Activated CD8-positive, alpha-beta memory T cell treated with anti-CD3 and anti-CD28 coated beads, Interleukin-2, amount 50 U/mL, for 1 hour (primary cell): ENCODE measurements at regions not wholly inside any gene's neighbourhood (a gene's known extent, or its start where the extent isn't known, plus 50 kb on each side); places are given as distances from the start of the nearest gene placed in this dataset.

Experiments
- DNase-seq: peaks from one replicate; pipeline ENCODE4 v3.0.0-alpha.2; 2020; ENCODE audit errors: extremely low read depth

DNA sequence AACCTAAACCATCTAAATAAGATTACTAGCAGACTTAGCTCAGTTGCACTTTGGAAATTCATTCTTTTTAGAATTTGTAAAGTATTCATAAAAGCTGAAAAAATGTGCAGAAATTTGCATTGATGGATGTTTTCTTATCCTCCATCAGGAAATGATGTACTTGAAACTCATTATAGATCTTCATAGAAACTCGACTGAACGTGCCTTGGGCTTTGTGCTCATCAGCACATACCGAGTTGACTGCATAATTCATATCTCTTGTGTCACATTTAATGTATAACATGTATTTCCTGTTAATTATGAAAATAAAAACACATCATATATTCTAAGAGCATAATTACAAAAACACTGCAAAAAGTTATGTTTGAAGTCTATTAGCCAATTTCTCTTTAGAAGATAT, 290.9 kb upstream of the NR5A2 start:
- no peak for DNase-seq

- no peak for DNase-seq
Observed at GRCh38 chr1:199741586-199741985, 285.9 kb upstream of the NR5A2 start.

- DNase-seq = no peak
Observed at GRCh38 chr1:199742547-199742946, 285.0 kb upstream of the NR5A2 start.

- DNase-seq = no peak
Observed at GRCh38 chr1:199743227-199743626, 284.3 kb upstream of the NR5A2 start.

DNA sequence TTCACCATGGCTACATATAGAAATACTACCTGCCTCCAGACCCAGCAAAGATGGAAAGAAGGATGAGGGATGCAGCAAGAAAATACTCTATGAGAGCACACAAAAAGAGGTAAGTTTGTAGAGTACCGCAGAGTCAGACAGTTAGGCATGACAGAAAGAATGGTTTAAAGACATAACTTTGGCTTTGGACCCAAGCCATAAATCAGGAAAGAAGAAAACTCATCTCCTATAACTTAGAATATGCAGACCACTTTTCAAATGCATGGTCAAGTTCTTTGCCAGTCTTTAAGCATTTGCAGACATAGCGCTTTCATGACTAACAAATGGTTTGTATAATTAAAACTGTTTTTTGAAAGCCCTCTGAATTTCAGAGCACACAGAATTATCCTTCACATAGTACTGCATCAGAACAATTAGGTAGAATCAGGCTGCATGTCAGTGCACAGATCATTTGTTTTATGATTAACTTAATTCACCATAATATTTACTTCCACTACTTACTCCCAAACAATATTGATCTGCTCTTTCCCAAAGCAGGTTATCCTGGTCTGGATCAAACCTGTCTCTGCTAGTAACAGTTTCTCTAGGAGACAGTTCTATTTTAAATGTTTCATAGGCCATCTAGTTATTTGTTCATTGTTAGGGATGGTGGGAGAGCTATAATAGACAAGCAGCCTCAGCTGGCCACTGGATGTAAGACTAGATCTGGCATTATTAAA, 280.7 kb upstream of the NR5A2 start:
- DNase-seq = no peak

DNA sequence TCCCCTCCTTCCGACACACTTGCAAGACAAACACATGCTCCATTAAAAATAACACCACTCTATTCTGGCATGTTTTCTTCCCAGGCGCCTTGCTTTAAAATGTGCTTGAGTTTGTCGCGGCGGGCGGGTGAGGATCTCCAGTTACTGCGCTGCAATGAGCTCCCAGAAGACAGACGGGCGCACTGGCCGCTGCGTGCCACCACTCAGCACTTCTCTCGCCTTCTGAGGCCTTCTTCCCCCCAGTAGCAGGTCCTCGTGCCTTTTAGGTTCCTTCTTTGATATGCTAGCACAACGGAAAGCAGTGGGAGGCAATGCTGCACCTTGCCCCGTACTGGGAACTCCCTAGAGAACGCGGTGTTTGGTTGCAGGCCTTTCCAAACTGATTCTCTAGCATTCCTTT, 279.5 kb upstream of the NR5A2 start:
- DNase-seq = no peak

- DNase-seq = no peak
Observed at GRCh38 chr1:199751506-199751905, 276.0 kb upstream of the NR5A2 start.

- DNase-seq = no peak
Observed at GRCh38 chr1:199751962-199752687, 275.4 kb upstream of the NR5A2 start.

- DNase-seq = no peak
Observed at GRCh38 chr1:199752688-199753027, 274.9 kb upstream of the NR5A2 start.

DNA sequence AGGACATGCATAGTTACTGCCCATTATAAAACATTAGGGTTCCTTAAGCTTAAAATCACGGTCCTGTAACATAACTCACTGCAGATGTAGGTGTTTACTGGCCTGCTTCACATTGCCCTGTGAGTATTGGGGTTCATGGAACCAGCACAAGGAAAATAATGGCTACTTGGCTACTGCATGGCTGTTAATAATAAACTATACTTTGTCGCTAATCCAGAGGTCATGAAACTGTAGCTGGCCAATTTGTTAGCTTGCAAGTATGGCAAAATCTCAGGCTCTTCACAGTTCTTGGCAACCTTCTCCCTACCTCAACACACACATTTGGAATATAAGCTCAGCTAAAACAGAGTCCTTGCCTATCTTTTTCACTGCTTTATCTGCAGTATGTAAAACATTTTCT, 274.0 kb upstream of the NR5A2 start:
- no peak for DNase-seq

DNA sequence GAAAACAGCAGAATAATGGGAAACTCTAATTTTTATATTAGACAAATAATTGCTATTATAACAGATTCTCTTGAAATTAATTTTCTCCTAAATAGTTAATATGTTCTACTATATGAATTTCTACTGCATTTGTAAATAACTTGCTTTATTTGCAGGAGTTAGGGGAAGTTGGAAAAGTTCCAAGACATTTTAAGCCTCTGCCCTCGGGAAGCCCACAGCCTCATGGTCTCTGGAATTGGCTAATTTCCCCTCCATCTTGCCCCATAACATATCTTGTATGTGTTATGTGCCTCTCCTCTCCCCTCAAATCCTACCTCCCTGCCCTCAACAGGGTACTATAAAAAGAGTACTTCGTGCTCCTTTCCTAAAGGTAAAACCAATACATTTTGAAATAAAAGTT, 271.4 kb upstream of the NR5A2 start:
- no peak for DNase-seq

- DNase-seq = no peak
Observed at GRCh38 chr1:199758626-199759255, 268.8 kb upstream of the NR5A2 start.

DNA sequence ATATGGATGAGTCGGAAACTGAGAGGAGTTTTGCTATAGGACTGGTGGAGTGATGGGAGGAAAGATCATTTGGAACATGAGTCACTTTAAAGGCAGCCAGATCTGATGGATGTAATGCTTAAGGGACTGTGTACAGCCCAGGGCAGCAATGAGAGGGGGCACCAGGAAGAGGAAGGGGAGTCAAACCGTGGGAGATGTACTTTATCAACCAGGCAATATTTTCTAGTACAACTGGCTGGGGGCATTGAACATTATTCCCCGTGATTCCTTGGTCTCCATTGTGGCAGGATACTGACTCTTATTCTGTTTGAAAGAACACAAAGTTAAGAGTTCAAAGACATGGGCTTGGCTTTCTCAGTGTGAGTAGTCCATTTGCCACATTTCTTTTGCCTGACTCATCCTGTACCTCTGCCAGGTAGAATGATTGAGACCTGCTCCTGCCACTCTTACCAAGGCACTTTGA, 268.2 kb upstream of the NR5A2 start:
- no peak for DNase-seq

GRCh38 chr1:199762572-199762971, 264.9 kb upstream of the NR5A2 start:
- no peak for DNase-seq

GRCh38 chr1:199766218-199766792, 261.2 kb upstream of the NR5A2 start:
- DNase-seq = no peak

DNA sequence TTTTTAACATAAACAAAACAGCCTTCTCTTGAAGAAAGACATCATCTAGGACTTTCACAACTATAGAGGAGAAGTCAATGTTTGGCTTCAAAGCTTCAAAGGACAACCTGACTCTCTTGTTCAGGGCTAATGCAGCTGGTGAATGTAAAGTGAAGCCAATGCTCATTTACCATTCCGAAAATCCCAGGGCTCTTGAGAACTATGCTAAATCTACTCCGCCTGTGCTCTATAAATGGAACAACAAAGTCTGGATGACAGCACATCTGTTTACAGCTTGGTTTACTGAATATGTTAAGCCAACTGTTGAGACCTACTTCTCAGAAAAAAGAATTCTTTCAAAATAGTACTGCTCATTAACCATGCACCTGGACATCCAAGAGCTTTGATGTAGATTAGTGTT, 259.8 kb upstream of the NR5A2 start:
- DNase-seq = no peak

DNA sequence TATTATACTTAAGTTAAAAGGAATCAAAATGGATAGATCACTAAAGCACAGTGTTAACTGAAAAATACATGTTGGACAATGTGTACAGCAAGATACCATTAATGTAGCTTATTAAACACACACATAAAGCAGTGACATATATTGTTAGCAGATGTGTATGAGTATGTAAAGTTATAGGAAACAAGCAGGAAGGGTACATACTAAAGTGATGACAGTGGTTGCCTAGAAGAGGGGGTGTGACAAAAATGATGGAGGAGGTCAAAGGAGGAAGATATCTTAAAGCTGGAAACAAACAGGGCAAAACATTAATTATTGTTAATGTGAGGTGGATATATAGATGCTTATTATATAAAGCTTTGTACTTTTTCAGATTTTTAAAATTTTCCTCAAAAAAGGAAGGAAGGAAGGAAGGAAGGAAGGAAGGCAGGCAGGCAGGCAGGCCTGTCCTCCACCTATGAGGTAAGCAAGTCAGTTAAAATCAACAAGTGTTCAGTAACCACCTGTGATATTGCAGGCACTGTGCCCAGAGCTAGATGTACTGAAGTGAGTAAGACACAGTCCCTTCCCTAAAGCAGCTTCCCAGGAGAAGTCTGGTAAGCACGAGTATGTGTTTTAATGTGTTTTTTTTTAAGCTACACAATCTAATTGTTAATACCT, 252.9 kb upstream of the NR5A2 start:
- no peak for DNase-seq

- DNase-seq = no peak
Observed at GRCh38 chr1:199776768-199777497, 250.6 kb upstream of the NR5A2 start.

DNA sequence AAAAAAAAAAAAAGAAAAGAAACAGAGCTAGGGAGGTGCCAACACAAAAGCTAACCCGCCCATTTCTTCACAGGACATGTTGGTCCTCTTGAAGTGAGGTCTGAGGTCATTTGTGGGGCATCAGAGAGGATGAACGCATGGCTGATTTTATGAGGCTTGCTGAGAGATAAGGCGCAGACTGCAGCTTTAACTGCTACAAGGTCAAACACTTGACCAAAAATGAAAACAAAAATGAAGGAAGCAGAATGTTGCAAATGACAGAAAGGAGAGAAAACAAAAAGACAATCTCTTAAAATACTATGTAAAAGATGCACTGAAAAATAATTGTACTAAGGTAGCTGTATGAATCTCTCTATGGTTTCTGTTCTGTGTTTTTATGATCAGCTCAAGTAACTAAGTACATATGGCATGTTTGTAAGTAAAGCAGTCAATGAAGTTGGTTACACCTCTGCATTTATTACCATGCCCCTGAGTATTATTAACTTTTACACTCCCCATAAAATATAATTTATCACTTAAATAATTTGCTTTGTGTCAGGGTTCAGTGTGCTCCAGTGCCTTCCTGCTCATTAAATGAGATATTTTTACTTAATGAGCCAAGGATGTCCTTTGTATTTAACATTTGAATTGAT, 249.1 kb upstream of the NR5A2 start:
- DNase-seq = no peak

DNA sequence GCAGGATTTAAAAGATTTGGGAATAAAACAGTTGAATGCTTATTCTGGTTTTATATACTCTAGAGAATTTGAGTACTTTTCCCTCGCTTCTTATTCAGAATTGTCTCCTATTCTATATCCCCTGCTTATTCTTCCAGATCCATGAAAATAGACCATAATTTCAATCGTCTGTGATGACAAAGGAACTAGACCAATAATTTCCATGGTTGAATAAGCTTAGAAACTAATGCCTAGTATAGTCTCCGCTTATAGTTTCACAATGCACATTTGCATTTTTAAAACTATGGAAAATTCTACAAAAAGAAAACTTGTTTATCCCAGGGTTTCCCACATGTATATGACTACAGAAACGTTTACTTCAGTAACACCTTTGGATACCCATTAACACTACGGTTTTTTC, 247.4 kb upstream of the NR5A2 start:
- no peak for DNase-seq
